IMR-90 (cell line): ENCODE measurements at regions not wholly inside any gene's neighbourhood (a gene's known extent, or its start where the extent isn't known, plus 50 kb on each side); places are given as distances from the start of the nearest gene placed in this dataset.
"Not testable (repeated sequence)": the region's sequence is repeated elsewhere in the genome, so short reads cannot be mapped to it uniquely, and the experiment has no call there.

ENCODE experiments used
- ATAC-seq: fragments of 200-7000 bp; cut with Tn5 transposase; 2 replicates; pipeline ENCODE4 v1.9.1; 2020; ENCODE audit warnings: low read depth, mild to moderate bottlenecking, moderate library complexity
- BruUV-seq: library from RNA; stranded (reverse); fragments of 400-500 nt; replicated peaks from 2 replicates; lab custom pipeline; 2021; lab: Mats Ljungman, UMichigan
- CTCF ChIA-PET: fragments of 300-600 bp; formaldehyde crosslinking; extraction: SDS; loops from one replicate; lab custom pipeline; 2021; ENCODE audit warnings: antibody characterized with exemption; lab: Yijun Ruan, JAX
- POLR2A ChIA-PET: fragments of 300-600 bp; sonication (Branson Sonifier 250); formaldehyde crosslinking; loops from one replicate; lab custom pipeline; 2022; ENCODE audit warnings: antibody characterized with exemption; ENCODE audit not compliant: unreplicated experiment; lab: Charles Lee
- DNase-seq: peaks from one replicate; pipeline ENCODE4 v3.0.0; 2013
- H2AFZ ChIP-seq: replicated peaks from 2 replicates; pipeline ENCODE3; 2013; ENCODE audit warnings: low read length, mild to moderate bottlenecking; ENCODE audit not compliant: poor library complexity
- H2AK5ac ChIP-seq: 2 replicates; pipeline ENCODE4 v1.6.1; 2013; ENCODE audit warnings: low read depth, low read length, inconsistent platforms
- H2AK9ac ChIP-seq: replicated peaks from 2 replicates; pipeline ENCODE3; 2013; ENCODE audit warnings: mild to moderate bottlenecking, low read depth, low read length, moderate library complexity; ENCODE audit not compliant: poor library complexity
- H2BK120ac ChIP-seq: 2 replicates; pipeline ENCODE4 v1.6.1; 2013; ENCODE audit warnings: low read depth, low read length, inconsistent platforms
- H2BK15ac ChIP-seq: 3 replicates; pipeline ENCODE4 v1.6.1; 2013; ENCODE audit warnings: low read depth, low read length, inconsistent platforms
- H2BK20ac ChIP-seq: 2 replicates; pipeline ENCODE4 v1.6.1; 2013; ENCODE audit warnings: low read depth, mild to moderate bottlenecking, inconsistent platforms, low read length, moderate library complexity
- H2BK5ac ChIP-seq: 2 replicates; pipeline ENCODE4 v1.6.1; 2013; ENCODE audit warnings: mild to moderate bottlenecking, low read depth, low read length, inconsistent platforms; ENCODE audit not compliant: poor library complexity, severe bottlenecking
- H3K14ac ChIP-seq: replicated peaks from 2 replicates; pipeline ENCODE4 v1.6.1; 2013; ENCODE audit warnings: low read depth, low read length, inconsistent platforms
- H3K18ac ChIP-seq: 2 replicates; pipeline ENCODE4 v1.6.1; 2013; ENCODE audit warnings: low read depth, low read length, control low read depth
- H3K23ac ChIP-seq: 2 replicates; pipeline ENCODE4 v1.6.1; 2013; ENCODE audit warnings: low read depth, low read length, inconsistent platforms
- H3K27ac ChIP-seq: 2 replicates; pipeline ENCODE4 v1.5.1; 2013; ENCODE audit warnings: mild to moderate bottlenecking, control low read depth, low read length; ENCODE audit not compliant: insufficient read depth
- H3K27me3 ChIP-seq: 2 replicates; pipeline ENCODE4 v1.6.1; 2013; ENCODE audit warnings: low read length; ENCODE audit not compliant: control insufficient read depth, insufficient read depth
- H3K36me3 ChIP-seq: 2 replicates; pipeline ENCODE4 v1.6.1; 2013; ENCODE audit warnings: low read length, mixed read lengths; ENCODE audit not compliant: control insufficient read depth, insufficient read depth
- H3K4ac ChIP-seq: 2 replicates; pipeline ENCODE4 v1.6.1; 2013; ENCODE audit warnings: low read depth, low read length, inconsistent platforms
- H3K4me1 ChIP-seq: 2 replicates; pipeline ENCODE4 v1.6.1; 2013; ENCODE audit warnings: low read length, mixed read lengths; ENCODE audit not compliant: control insufficient read depth, insufficient read depth
- H3K4me2 ChIP-seq: 2 replicates; pipeline ENCODE4 v1.6.1; 2013; ENCODE audit warnings: low read depth, mild to moderate bottlenecking, control low read depth, low read length, moderate library complexity
- H3K4me3 ChIP-seq: 2 replicates; pipeline ENCODE4 v1.5.1; 2013; ENCODE audit warnings: low read depth, mild to moderate bottlenecking, control low read depth, low read length, moderate library complexity; ENCODE audit not compliant: insufficient read depth
- H3K56ac ChIP-seq: 2 replicates; pipeline ENCODE4 v1.6.1; 2013; ENCODE audit warnings: low read length, inconsistent platforms; ENCODE audit not compliant: insufficient read depth; ENCODE audit errors: extremely low read depth
- H3K79me1 ChIP-seq, 2 experiments: 2 replicates each; pipeline ENCODE4 v1.6.1; 2013; ENCODE audit warnings: low read length in 2 of 2, inconsistent platforms in 1 of 2, low read depth in 1 of 2
- H3K9ac ChIP-seq: 2 replicates; pipeline ENCODE4 v1.6.1; 2013; ENCODE audit warnings: low read depth, low read length, control low read depth
- H3K9me1 ChIP-seq: 2 replicates; pipeline ENCODE4 v1.6.1; 2013; ENCODE audit warnings: low read length, inconsistent platforms; ENCODE audit not compliant: insufficient read depth
- H3K9me3 ChIP-seq: 2 replicates; pipeline ENCODE4 v1.6.1; 2013; ENCODE audit warnings: low read length; ENCODE audit not compliant: control insufficient read depth, insufficient read depth
- H4K20me1 ChIP-seq: 2 replicates; pipeline ENCODE4 v1.6.1; 2013; ENCODE audit warnings: low read length, inconsistent platforms; ENCODE audit not compliant: insufficient read depth
- H4K5ac ChIP-seq: 2 replicates; pipeline ENCODE4 v1.6.1; 2013; ENCODE audit warnings: mild to moderate bottlenecking, low read depth, low read length, control low read depth
- H4K8ac ChIP-seq, 2 experiments: 2 replicates each; pipeline ENCODE4 v1.6.1; 2013; ENCODE audit warnings: low read depth in 2 of 2, low read length in 2 of 2, control low read depth in 1 of 2, inconsistent platforms in 1 of 2
- H4K91ac ChIP-seq: 2 replicates; pipeline ENCODE4 v1.6.1; 2013; ENCODE audit warnings: low read depth, low read length, inconsistent platforms; ENCODE audit not compliant: insufficient read depth
- CHD1 ChIP-seq: IDR thresholded peaks from 2 replicates; pipeline ENCODE4 v1.6.1; 2012; ENCODE audit warnings: low read depth, low read length, improper control_type of control experiment
- MXI1 ChIP-seq: IDR thresholded peaks from 2 replicates; pipeline ENCODE4 v1.6.1; 2012; ENCODE audit warnings: low read depth, mild to moderate bottlenecking, low read length, moderate library complexity, borderline replicate concordance
- POLR2A ChIP-seq: IDR thresholded peaks from 2 replicates; pipeline ENCODE4 v1.6.1; 2012; ENCODE audit warnings: mild to moderate bottlenecking, low read depth, low read length
- WGBS, 2 experiments: methylation state at CpG; one replicate each; pipeline versions ENCODE4 v1.1.5 to v1.1.7; 2013; ENCODE audit warnings: missing lambda C conversion rate in 2 of 2; ENCODE audit not compliant: insufficient read length in 1 of 2; ENCODE audit errors: extremely low coverage in 2 of 2; 5-methylcytosine and 5-hydroxymethylcytosine counted together
- dilution Hi-C: fragments of 300-500 bp; cut with HindIII; formaldehyde crosslinking; loops from one replicate; pipeline ENCODE4 v1.14.3; 2018; ENCODE audit warnings: low sequenced_read_pairs; ENCODE audit not compliant: unreplicated experiment
- in situ Hi-C: fragments of 300-500 bp; cut with MboI; formaldehyde crosslinking; loops from 3 replicates; pipeline ENCODE4 v1.14.3; 2019; ENCODE audit warnings: low sequenced_read_pairs, inconsistent platforms, mixed read lengths
- intact Hi-C: fragments of 100-400 bp; cut with micrococcal nuclease; formaldehyde crosslinking; loops from 2 replicates; pipeline ENCODE4 v1.10.0; 2022

DNA sequence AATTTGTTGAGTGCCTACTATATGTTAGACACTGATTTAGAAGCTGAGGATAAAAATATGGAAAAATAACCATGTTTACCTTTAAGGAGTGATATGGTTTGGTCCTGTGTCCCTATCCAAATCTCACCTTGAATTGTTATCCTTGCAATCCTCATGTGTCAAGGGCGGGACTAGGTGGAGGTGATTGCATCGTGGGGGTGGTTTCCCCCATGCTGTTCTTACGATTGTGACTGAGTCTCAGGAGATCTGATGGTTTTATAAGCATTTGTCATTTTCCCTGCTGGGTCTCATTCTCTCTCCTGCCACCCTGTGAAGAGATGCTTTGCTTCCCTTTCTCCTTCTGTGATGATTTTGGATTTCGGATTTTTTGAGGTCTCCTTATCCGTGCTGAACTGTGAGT, 876.4 kb downstream of the DTWD2 start:
- POLR2A ChIA-PET, result no interaction called here
- Histone ChIP-seq H2AFZ (no peak overlapping the region), H2BK5ac (no peak overlapping the region), H3K4ac (no peak overlapping the region), H3K4me1 (no peaks in the 10 kb centered on the region), H3K27ac (no peak overlapping the region), H3K14ac (no peak overlapping the region), H3K79me1 (no peaks in the 10 kb centered on the region), H3K9me3 (0 out of 2 replicates have a peak, but pooled peaks cover 2% of the 10 kb centered on the region), H4K5ac (no peak overlapping the region), H3K4me3 (no peak overlapping the region), H3K36me3 (no peaks in the 10 kb centered on the region), H2BK20ac (no peak overlapping the region), H4K8ac (no peak overlapping the region), H3K56ac (no peak overlapping the region), H2AK5ac (no peak overlapping the region), H3K9ac (no peak overlapping the region), H3K4me2 (no peak overlapping the region), H3K23ac (no peak overlapping the region), H2BK120ac (no peak overlapping the region), H3K9me1 (no peaks in the 10 kb centered on the region), H4K91ac (no peak overlapping the region), H2AK9ac (no peak overlapping the region), H3K18ac (no peak overlapping the region), H2BK15ac (no peak overlapping the region), H4K20me1 (no peaks in the 10 kb centered on the region), H3K27me3 (no peaks in the 10 kb centered on the region)
- CTCF ChIA-PET, result no interaction called here
- dilution Hi-C loops (no loop called here), intact Hi-C loops (no loop called here), in situ Hi-C loops (no loop called here)
- no TSS peak for BruUV-seq
- TF ChIP-seq MXI1 (no peak), POLR2A (no peak), CHD1 (no peak)
- ATAC-seq, result no peak
- WGBS, 2 experiments, result no CpG with 5 or more reads among the region's 5 CpGs
- DNase-seq, result no peak

GRCh38 chr5:118107246-118107645, 881.1 kb downstream of the DTWD2 start:
- ATAC-seq, H4K91ac ChIP-seq, H3K23ac ChIP-seq, H4K20me1 ChIP-seq, BruUV-seq, H2AFZ ChIP-seq, in situ Hi-C loops, H2BK20ac ChIP-seq, H3K36me3 ChIP-seq, H3K4me2 ChIP-seq, H3K27ac ChIP-seq, H3K4me1 ChIP-seq, H3K9me3 ChIP-seq, H3K4me3 ChIP-seq, H3K14ac ChIP-seq, H3K4ac ChIP-seq, H2AK5ac ChIP-seq, H3K27me3 ChIP-seq, H2AK9ac ChIP-seq, H3K18ac ChIP-seq, dilution Hi-C loops, H2BK120ac ChIP-seq, DNase-seq, H2BK15ac ChIP-seq, intact Hi-C loops, H3K9me1 ChIP-seq, H3K79me1 ChIP-seq, H3K56ac ChIP-seq, H4K5ac ChIP-seq, POLR2A ChIA-PET, H3K9ac ChIP-seq, H2BK5ac ChIP-seq, CTCF ChIA-PET, H4K8ac ChIP-seq: not testable (repeated sequence)
- no CpG with 5 or more reads among the region's 3 CpGs for WGBS, 2 experiments
